SK-N-SH (cell line): ENCODE measurements at regions not wholly inside any gene's neighbourhood (a gene's known extent, or its start where the extent isn't known, plus 50 kb on each side); places are given as distances from the start of the nearest gene placed in this dataset.

Experiments used
- CTCF ChIA-PET: fragments of 300-600, 350-600 bp; formaldehyde crosslinking; extraction: SDS; loops from one replicate; lab custom pipeline; 2021; lab: Yijun Ruan, JAX
- POLR2A ChIA-PET: fragments of 350-600 bp; sonication (Branson Sonifier 250); formaldehyde crosslinking; extraction: SDS; loops from one replicate; lab custom pipeline; 2020; ENCODE audit warnings: antibody characterized with exemption, inconsistent platforms; lab: Yijun Ruan, JAX
- DNase-seq: peaks from one replicate; pipeline ENCODE4 v3.0.0; 2012
- H2AFZ ChIP-seq: fragments of 200-600 bp; sonication (generic); 2 replicates; pipeline ENCODE4 v1.8.1; 2016; ENCODE audit warnings: antibody characterized with exemption, mild to moderate bottlenecking, low read depth
- H3F3A ChIP-seq: fragments of 200-600 bp; sonication (generic); replicated peaks from 2 replicates; pipeline ENCODE3; 2016; ENCODE audit warnings: antibody characterized with exemption, mild to moderate bottlenecking; ENCODE audit not compliant: insufficient read depth
- H3K27ac ChIP-seq, 2 experiments: fragments of 200-500 bp in 1 of 2; fragments of 200-600 bp in 1 of 2; sonication (Bioruptor generic) in 1 of 2; sonication (generic), shearing (Covaris generic) in 1 of 2; 2 replicates each; pipeline versions ENCODE4 v1.5.1 to v1.6.1; 2014 to 2016; ENCODE audit warnings: low read depth in 2 of 2, inconsistent platforms in 1 of 2, low read length in 1 of 2, mild to moderate bottlenecking in 1 of 2, mixed read lengths in 1 of 2
- H3K27me3 ChIP-seq: fragments of 200-600 bp; sonication (generic), shearing (Covaris generic); 2 replicates; pipeline ENCODE4 v1.6.1; 2016; ENCODE audit warnings: mixed run types; ENCODE audit not compliant: insufficient read depth
- H3K36me3 ChIP-seq, 2 experiments: fragments of 200-500 bp in 1 of 2; fragments of 200-600 bp in 1 of 2; sonication (Bioruptor generic) in 1 of 2; sonication (generic) in 1 of 2; replicated peaks in 1 of 2; 2 replicates each; pipeline versions ENCODE3 to v1.5.1; 2014 to 2016; ENCODE audit warnings: low read length in 1 of 2, mild to moderate bottlenecking in 1 of 2; ENCODE audit not compliant: insufficient read depth in 2 of 2, control insufficient read depth in 1 of 2
- H3K4me1 ChIP-seq, 2 experiments: fragments of 200-500 bp in 1 of 2; fragments of 200-600 bp in 1 of 2; sonication (Bioruptor generic) in 1 of 2; sonication (generic), shearing (Covaris generic) in 1 of 2; 2 replicates each; pipeline versions ENCODE4 v1.5.1 to v1.6.1; 2014 to 2016; ENCODE audit warnings: low read depth in 1 of 2, low read length in 1 of 2, mixed run types in 1 of 2; ENCODE audit not compliant: insufficient read depth in 2 of 2, control insufficient read depth in 1 of 2
- H3K4me2 ChIP-seq: fragments of 200-600 bp; sonication (generic), shearing (Covaris generic); 2 replicates; pipeline ENCODE4 v1.6.1; 2017; ENCODE audit warnings: mixed run types
- H3K4me3 ChIP-seq, 2 experiments: fragments of 200-500 bp in 1 of 2; fragments of 200-600 bp in 1 of 2; sonication (Bioruptor generic) in 1 of 2; sonication (generic), shearing (Covaris generic) in 1 of 2; 2 replicates each; pipeline versions ENCODE4 v1.5.1 to v1.8.1; 2014 to 2016; ENCODE audit warnings: low read depth in 2 of 2, inconsistent platforms in 1 of 2, low read length in 1 of 2, mild to moderate bottlenecking in 1 of 2, mixed read lengths in 1 of 2, moderate library complexity in 1 of 2
- H3K79me2 ChIP-seq: fragments of 200-600 bp; sonication (generic); 2 replicates; pipeline ENCODE4 v1.8.1; 2017; ENCODE audit warnings: mild to moderate bottlenecking; ENCODE audit not compliant: insufficient read depth
- H3K9ac ChIP-seq: fragments of 200-600 bp; sonication (generic); 2 replicates; pipeline ENCODE4 v1.6.1; 2017; ENCODE audit warnings: mixed run types
- H3K9me2 ChIP-seq: fragments of 200-600 bp; sonication (generic); 2 replicates; pipeline ENCODE4 v1.6.1; 2017; ENCODE audit warnings: mixed run types
- H3K9me3 ChIP-seq: fragments of 200-600 bp; sonication (generic); 2 replicates; pipeline ENCODE4 v1.6.1; 2017; ENCODE audit warnings: mixed run types, mild to moderate bottlenecking, moderate library complexity
- H4K20me1 ChIP-seq: fragments of 200-600 bp; sonication (generic); 2 replicates; pipeline ENCODE4 v1.6.1; 2017; ENCODE audit warnings: mild to moderate bottlenecking, mixed run types; ENCODE audit not compliant: insufficient read depth
- EP300 ChIP-seq, 2 experiments: IDR thresholded peaks; 2 replicates each; pipeline versions ENCODE4 v1.4.0 to v1.6.1; 2012; ENCODE audit warnings: borderline replicate concordance in 1 of 2, low read depth in 1 of 2, low read length in 1 of 2
- FOSL2 ChIP-seq: IDR thresholded peaks from 2 replicates; pipeline ENCODE4 v1.4.0; 2012; ENCODE audit warnings: low read depth, mild to moderate bottlenecking, moderate library complexity, borderline replicate concordance
- FOXM1 ChIP-seq: IDR thresholded peaks from 2 replicates; pipeline ENCODE4 v1.4.0; 2012; ENCODE audit warnings: low read depth, mild to moderate bottlenecking
- GATA2 ChIP-seq: sonication (generic); formaldehyde crosslinking; IDR thresholded peaks from 2 replicates; pipeline ENCODE4 v1.5.0; 2020; ENCODE audit warnings: mild to moderate bottlenecking, missing genetic modification reagents
- JUND ChIP-seq: IDR thresholded peaks from 2 replicates; pipeline ENCODE4 v1.4.0; 2012
- MEF2A ChIP-seq: IDR thresholded peaks from 2 replicates; pipeline ENCODE4 v1.4.0; 2012; ENCODE audit warnings: low read depth, borderline replicate concordance
- MXI1 ChIP-seq: IDR thresholded peaks from 2 replicates; pipeline ENCODE4 v1.6.1; 2012; ENCODE audit warnings: mild to moderate bottlenecking, low read depth, low read length, improper control_type of control experiment
- NFIC ChIP-seq: IDR thresholded peaks from 2 replicates; pipeline ENCODE4 v1.4.0; 2012; ENCODE audit warnings: borderline replicate concordance
- POLR2AphosphoS5 ChIP-seq: IDR thresholded peaks from 2 replicates; pipeline ENCODE4 v1.6.1; 2012; ENCODE audit warnings: low read depth, low read length
- RAD21 ChIP-seq: IDR thresholded peaks from 2 replicates; pipeline ENCODE4 v1.6.1; 2012; ENCODE audit warnings: mild to moderate bottlenecking, low read length
- RXRA ChIP-seq: IDR thresholded peaks from 2 replicates; pipeline ENCODE4 v1.4.0; 2012; ENCODE audit warnings: low read depth, mild to moderate bottlenecking, borderline replicate concordance
- SMC3 ChIP-seq: IDR thresholded peaks from 2 replicates; pipeline ENCODE4 v1.6.1; 2012; ENCODE audit warnings: low read depth, low read length, improper control_type of control experiment
- TAF1 ChIP-seq: IDR thresholded peaks from 2 replicates; pipeline ENCODE4 v1.6.1; 2012; ENCODE audit warnings: low read depth, mild to moderate bottlenecking, low read length, moderate library complexity, borderline replicate concordance
- TEAD4 ChIP-seq: IDR thresholded peaks from 2 replicates; pipeline ENCODE4 v1.4.0; 2012; ENCODE audit warnings: mild to moderate bottlenecking, borderline replicate concordance; ENCODE audit not compliant: insufficient read depth
- YY1 ChIP-seq: IDR thresholded peaks from 2 replicates; pipeline ENCODE4 v1.4.0; 2012; ENCODE audit warnings: low read depth, mild to moderate bottlenecking
- WGBS: methylation state at CpG from one replicate; pipeline ENCODE4 v1.1.6; 2017; ENCODE audit warnings: low lambda C conversion rate; 5-methylcytosine and 5-hydroxymethylcytosine counted together
- TF ChIP-seq, protein P1 (sequence below): IDR thresholded peaks from 2 replicates; pipeline ENCODE4 v1.4.0; 2012; ENCODE audit warnings: low read depth
- TF ChIP-seq, protein P2 (sequence below): IDR thresholded peaks from 2 replicates; pipeline ENCODE4 v1.4.0; 2012; ENCODE audit warnings: low read depth, borderline replicate concordance
- TF ChIP-seq, protein P3 (sequence below): IDR thresholded peaks from 2 replicates; pipeline ENCODE4; 2012
- TF ChIP-seq, protein P4 (sequence below): fragments of 150-350 bp; IDR thresholded peaks from 2 replicates; pipeline ENCODE4 v1.6.1; 2016; ENCODE audit warnings: mild to moderate bottlenecking, low read depth, low read length

DNA sequence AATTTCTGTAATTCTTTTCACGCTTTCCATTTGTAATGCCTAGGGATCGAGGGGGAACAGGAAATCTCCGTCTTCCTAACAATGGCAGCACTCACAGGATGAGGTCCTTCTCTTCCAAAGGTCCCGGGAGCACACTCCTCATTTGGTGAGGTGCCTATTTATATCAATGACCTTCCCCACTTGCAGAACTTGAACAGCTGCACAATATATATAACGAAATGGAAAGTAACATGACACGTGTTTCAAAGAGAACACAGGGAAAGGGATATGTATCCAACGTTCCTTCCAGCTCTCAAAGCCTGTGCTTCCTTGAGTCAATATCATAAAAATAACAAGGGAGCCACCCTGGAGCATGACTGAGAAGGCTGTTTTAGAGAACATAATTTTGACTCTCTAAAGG lies 78.6 kb upstream of the RBM24 start:
- Histone ChIP-seq H3K9me3 (no peaks in the 10 kb centered on the region), H3K4me1 (no peaks in the 10 kb centered on the region), H3K36me3 (no peaks in the 10 kb centered on the region), H3F3A (no peaks in the 10 kb centered on the region)
- ChIA-PET POLR2A (no interaction called here), CTCF (no interaction called here)
- 57% methylated on average over 7 of the region's 7 CpGs for WGBS
- TF ChIP-seq, protein P1, sequence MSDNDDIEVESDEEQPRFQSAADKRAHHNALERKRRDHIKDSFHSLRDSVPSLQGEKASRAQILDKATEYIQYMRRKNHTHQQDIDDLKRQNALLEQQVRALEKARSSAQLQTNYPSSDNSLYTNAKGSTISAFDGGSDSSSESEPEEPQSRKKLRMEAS = no peak
- TF ChIP-seq FOSL2 = no peak
- no peak for TF ChIP-seq JUND
- TF ChIP-seq, all 33 proteins: peak for 0
- Histone ChIP-seq H3K27ac (no peak overlapping the region), H3K4me2 (no peak overlapping the region), H3K9ac (no peak overlapping the region), H4K20me1 (no peaks in the 10 kb centered on the region), H2AFZ (no peak overlapping the region), H3K27me3 (no peaks in the 10 kb centered on the region), H3K4me3 (no peak overlapping the region), H3K9me2 (no peaks in the 10 kb centered on the region), H3K79me2 (no peaks in the 10 kb centered on the region)
- no peak for DNase-seq

DNA sequence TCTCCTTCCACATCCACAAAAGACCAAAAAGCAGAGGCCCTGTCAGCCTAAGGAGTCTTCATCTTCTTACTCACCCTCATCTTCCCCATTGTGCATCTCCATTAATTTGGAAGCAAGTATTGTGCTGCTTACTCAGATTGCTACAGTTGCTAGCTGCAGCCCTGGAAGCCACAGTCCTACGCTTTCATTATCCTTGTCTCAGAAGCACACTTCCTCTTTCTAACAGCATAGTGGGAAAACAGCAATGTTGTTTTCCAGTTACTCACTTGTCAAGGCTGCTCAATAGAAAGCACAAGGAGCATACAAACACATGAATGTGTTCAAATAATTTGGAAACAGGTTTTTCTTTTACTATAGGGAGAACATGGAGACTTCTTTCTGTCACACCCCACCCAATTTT lies 76.6 kb upstream of the RBM24 start:
- Histone ChIP-seq H3K36me3 (no peaks in the 10 kb centered on the region), H3K27ac (no peak overlapping the region), H3F3A (no peaks in the 10 kb centered on the region), H3K4me2 (no peak overlapping the region), H2AFZ (no peak overlapping the region), H3K4me3 (no peak overlapping the region), H3K9me3 (no peaks in the 10 kb centered on the region), H3K4me1 (no peaks in the 10 kb centered on the region), H4K20me1 (no peaks in the 10 kb centered on the region), H3K9ac (no peak overlapping the region), H3K9me2 (no peaks in the 10 kb centered on the region), H3K79me2 (no peaks in the 10 kb centered on the region), H3K27me3 (no peaks in the 10 kb centered on the region)
- no peak for DNase-seq
- CTCF ChIA-PET = no interaction called here
- TF ChIP-seq TAF1 (no peak), MXI1 (no peak), MEF2A (no peak), RAD21 (no peak)
- TF ChIP-seq, protein P2, sequence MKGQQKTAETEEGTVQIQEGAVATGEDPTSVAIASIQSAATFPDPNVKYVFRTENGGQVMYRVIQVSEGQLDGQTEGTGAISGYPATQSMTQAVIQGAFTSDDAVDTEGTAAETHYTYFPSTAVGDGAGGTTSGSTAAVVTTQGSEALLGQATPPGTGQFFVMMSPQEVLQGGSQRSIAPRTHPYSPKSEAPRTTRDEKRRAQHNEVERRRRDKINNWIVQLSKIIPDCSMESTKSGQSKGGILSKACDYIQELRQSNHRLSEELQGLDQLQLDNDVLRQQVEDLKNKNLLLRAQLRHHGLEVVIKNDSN = no peak
- WGBS = 63% methylated on average over 1 of the region's 1 CpG
- POLR2A ChIA-PET = no interaction called here

DNA sequence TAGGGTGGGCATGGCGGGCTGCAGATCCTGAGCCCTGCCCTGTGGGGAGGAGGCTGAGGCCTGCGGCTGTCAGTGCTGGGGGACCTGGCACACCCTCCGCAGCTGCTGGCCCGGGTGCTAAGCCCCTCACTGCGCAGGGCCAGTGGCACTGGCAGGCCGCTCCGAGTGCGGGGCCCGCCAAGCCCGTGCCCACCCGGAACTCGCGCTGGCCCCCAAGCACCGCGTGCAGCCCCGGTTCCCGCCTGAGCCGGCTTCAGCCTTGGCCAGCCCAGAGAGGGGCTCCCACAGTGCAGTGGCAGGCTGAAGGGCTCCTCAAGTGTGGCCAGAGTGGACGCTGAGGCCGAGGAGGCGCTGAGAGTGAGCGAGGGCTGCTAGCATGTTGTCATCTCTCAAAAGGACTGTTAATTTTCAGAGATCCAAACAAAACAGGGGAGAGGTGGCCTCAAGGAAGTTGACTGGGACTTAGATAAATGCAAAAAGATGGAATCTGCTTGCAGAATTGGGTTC lies 74.5 kb upstream of the RBM24 start:
- Histone ChIP-seq H2AFZ (no peak overlapping the region), H3K4me1 (no peaks in the 10 kb centered on the region), H3K36me3 (no peaks in the 10 kb centered on the region), H3F3A (no peaks in the 10 kb centered on the region), H3K9me2 (no peaks in the 10 kb centered on the region), H3K4me3 (no peak overlapping the region), H3K9me3 (no peaks in the 10 kb centered on the region), H4K20me1 (no peaks in the 10 kb centered on the region), H3K79me2 (no peaks in the 10 kb centered on the region), H3K4me2 (no peak overlapping the region), H3K27me3 (no peaks in the 10 kb centered on the region), H3K9ac (no peak overlapping the region), H3K27ac (no peak overlapping the region)
- 86% methylated on average over 4 of the region's 22 CpGs for WGBS
- ChIA-PET POLR2A (no interaction called here), CTCF (interaction anchor here (1.5 kb wide), 1 partner anchor 27 kb away, joined by 4 read pairs; no protein-coding TSS in a partner anchor)
- no peak for TF ChIP-seq SMC3
- TF ChIP-seq YY1 = no peak
- TF ChIP-seq POLR2AphosphoS5 = no peak
- no peak for TF ChIP-seq FOXM1
- no peak for TF ChIP-seq TEAD4
- TF ChIP-seq, protein P3, sequence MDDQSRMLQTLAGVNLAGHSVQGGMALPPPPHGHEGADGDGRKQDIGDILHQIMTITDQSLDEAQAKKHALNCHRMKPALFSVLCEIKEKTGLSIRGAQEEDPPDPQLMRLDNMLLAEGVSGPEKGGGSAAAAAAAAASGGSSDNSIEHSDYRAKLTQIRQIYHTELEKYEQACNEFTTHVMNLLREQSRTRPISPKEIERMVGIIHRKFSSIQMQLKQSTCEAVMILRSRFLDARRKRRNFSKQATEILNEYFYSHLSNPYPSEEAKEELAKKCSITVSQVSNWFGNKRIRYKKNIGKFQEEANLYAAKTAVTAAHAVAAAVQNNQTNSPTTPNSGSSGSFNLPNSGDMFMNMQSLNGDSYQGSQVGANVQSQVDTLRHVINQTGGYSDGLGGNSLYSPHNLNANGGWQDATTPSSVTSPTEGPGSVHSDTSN = no peak
- no peak for TF ChIP-seq RAD21
- TF ChIP-seq NFIC = no peak
- no peak for TF ChIP-seq MEF2A
- TF ChIP-seq, protein P1 = no peak
- no peak for TF ChIP-seq GATA2 (CRISPR knock-in tag)
- TF ChIP-seq RXRA = no peak
- no peak for TF ChIP-seq MXI1
- TF ChIP-seq, protein P4, sequence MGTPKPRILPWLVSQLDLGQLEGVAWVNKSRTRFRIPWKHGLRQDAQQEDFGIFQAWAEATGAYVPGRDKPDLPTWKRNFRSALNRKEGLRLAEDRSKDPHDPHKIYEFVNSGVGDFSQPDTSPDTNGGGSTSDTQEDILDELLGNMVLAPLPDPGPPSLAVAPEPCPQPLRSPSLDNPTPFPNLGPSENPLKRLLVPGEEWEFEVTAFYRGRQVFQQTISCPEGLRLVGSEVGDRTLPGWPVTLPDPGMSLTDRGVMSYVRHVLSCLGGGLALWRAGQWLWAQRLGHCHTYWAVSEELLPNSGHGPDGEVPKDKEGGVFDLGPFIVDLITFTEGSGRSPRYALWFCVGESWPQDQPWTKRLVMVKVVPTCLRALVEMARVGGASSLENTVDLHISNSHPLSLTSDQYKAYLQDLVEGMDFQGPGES = no peak
- no peak for TF ChIP-seq EP300 (IDR thresholded peaks at IDR 0.05; ENCODE audit: borderline replicate concordance in 1 of 2, low read depth in 1 of 2, low read length in 1 of 2)
- no peak for DNase-seq
